GM11168 (cell line): ENCODE measurements at regions not wholly inside any gene's neighbourhood (a gene's known extent, or its start where the extent isn't known, plus 50 kb on each side); places are given as distances from the start of the nearest gene placed in this dataset.

Source experiments
- in situ Hi-C: fragments of 300-500 bp; cut with MboI; formaldehyde crosslinking; loops from one replicate; pipeline ENCODE4 v1.12.0; 2022; ENCODE audit warnings: low sequenced_read_pairs; ENCODE audit not compliant: unreplicated experiment

GRCh38 chr17:70879401-70879800 lies 710.1 kb downstream of the KCNJ2 start:
- in situ Hi-C loops = no loop called here

GRCh38 chr17:70881093-70881492 lies 711.8 kb downstream of the KCNJ2 start:
- in situ Hi-C loops = no loop called here

- in situ Hi-C loops = no loop called here
Measured at GRCh38 chr17:70882504-70882903, 713.2 kb downstream of the KCNJ2 start.

GRCh38 chr17:70886648-70887047 lies 717.3 kb downstream of the KCNJ2 start:
- in situ Hi-C loops = no loop called here

GRCh38 chr17:70888324-70888723 lies 719.0 kb downstream of the KCNJ2 start:
- in situ Hi-C loops = no loop called here

GRCh38 chr17:70891306-70891705 lies 722.0 kb downstream of the KCNJ2 start:
- in situ Hi-C loops = no loop called here

GRCh38 chr17:70892527-70892926 lies 723.2 kb downstream of the KCNJ2 start:
- in situ Hi-C loops = no loop called here

GRCh38 chr17:70896843-70897242 lies 727.5 kb downstream of the KCNJ2 start:
- in situ Hi-C loops = no loop called here

- in situ Hi-C loops = no loop called here
Measured at GRCh38 chr17:70897446-70897845, 728.1 kb downstream of the KCNJ2 start.

- in situ Hi-C loops = no loop called here
Measured at GRCh38 chr17:70901870-70902269, 732.5 kb downstream of the KCNJ2 start.

GRCh38 chr17:70905796-70906195 lies 736.5 kb downstream of the KCNJ2 start:
- in situ Hi-C loops = no loop called here

- in situ Hi-C loops = no loop called here
Measured at GRCh38 chr17:70906808-70907207, 737.5 kb downstream of the KCNJ2 start.

- in situ Hi-C loops = no loop called here
Measured at GRCh38 chr17:70912716-70913485, 743.6 kb downstream of the KCNJ2 start.

- in situ Hi-C loops = no loop called here
Measured at GRCh38 chr17:70916469-70916868, 747.1 kb downstream of the KCNJ2 start.

- in situ Hi-C loops = no loop called here
Measured at GRCh38 chr17:70919241-70919640, 749.9 kb downstream of the KCNJ2 start.

GRCh38 chr17:70920416-70920815 lies 751.1 kb downstream of the KCNJ2 start:
- in situ Hi-C loops = no loop called here

- in situ Hi-C loops = no loop called here
Measured at GRCh38 chr17:70922268-70922667, 752.9 kb downstream of the KCNJ2 start.

GRCh38 chr17:70924776-70925175 lies 755.4 kb downstream of the KCNJ2 start:
- in situ Hi-C loops = no loop called here

- in situ Hi-C loops = no loop called here
Measured at GRCh38 chr17:70929226-70929625, 759.9 kb downstream of the KCNJ2 start.

GRCh38 chr17:70934231-70934630 lies 764.9 kb downstream of the KCNJ2 start:
- in situ Hi-C loops = no loop called here

GRCh38 chr17:70934835-70935234 lies 765.5 kb downstream of the KCNJ2 start:
- in situ Hi-C loops = no loop called here

- in situ Hi-C loops = no loop called here
Measured at GRCh38 chr17:70936724-70937123, 767.4 kb downstream of the KCNJ2 start.
